ENCODE measurements at regions not wholly inside any gene's neighbourhood (a gene's known extent, or its start where the extent isn't known, plus 50 kb on each side); places are given as distances from the start of the nearest gene placed in this dataset.

DNA sequence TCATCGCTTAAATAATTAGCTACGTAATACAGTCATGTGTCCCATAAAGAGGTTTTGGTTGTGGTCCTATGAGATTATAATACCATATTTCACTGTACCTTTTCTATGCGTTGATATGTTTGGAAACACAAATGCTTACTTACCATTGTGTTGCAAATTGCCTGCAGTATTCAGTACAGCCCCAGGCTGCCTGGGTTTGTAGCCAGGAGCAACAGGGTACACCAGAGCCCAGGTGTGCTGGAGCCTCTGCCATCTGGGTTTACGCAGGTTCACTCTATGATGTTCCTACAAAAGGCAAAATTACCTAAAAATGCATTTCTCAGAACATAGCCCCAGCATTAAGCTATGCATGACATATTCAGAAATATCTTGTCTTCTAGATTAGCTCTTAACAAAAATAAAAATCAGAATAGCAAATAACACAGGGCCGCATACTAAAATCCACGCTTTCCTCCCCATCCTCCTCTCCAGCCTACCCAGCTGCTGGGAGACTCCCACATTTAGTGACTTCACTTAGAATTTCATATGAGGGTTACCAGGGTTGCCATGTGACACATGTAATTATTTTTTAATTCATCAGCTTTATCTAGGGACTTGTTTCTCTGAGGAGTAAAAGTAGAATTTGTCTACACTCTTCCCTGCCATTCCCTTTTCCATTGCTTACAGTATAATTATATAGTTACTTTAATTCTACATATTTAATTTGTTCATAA is 559.0 kb upstream of the ADARB2 start:
- DNase-seq: no peak

DNA sequence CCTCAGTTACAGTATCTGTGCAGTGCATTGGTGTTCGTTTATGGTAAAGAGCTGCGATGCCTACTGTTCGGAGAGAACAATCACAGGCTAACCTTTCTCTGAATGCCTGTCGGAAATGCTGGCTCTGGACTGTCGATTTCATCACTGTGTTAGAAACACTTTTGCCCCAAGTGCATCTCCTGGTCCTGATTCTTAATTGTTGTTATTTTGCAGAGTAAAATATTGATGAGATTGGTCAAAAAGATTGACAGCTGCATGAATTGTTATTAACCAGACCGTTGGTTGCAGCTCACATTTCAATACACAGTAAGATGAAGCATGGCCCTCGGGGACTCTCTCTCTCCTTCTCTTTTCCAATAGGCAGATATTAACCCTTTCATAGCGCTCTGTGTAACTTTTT is 557.4 kb upstream of the ADARB2 start:
- DNase-seq: no peak

DNA sequence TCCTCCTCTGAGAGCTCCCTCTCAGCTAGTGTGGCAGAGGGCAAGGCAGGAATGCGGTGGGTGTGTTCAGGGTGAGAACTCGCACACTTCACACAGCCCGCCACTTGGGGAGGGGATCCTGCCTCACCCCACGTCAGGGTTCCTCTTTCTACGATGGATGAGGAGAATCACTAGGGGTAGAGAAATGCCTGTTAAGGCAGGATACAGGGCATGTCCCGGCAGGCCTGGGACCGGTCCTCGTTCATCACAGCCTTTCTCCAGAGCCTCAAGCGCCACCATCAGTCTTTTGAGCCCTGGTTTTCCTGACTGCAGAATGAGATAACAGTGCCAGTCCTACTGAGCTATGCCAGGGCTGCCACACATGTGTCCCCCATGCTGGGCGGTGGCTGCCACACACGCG is 546.7 kb upstream of the ADARB2 start:
- DNase-seq: no peak

DNA sequence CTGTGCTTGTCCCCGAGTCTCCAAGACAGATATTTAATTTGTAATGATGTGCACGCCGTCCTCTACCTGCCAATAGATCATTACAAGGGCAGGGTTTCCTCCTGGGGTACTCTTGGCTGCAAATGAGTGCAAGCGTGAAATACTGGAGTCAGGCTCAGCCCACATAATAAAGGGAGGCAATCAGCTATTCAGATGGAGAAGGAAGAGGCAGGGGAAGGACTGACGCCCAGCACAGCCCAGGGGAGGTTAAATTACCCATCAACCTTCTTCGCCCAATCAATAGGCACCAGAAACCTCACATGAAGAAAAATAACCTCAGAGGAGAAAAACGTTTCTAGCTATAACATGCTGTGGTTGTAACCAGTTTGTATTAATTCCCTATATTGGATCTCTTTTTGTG is 544.9 kb upstream of the ADARB2 start:
- DNase-seq: no peak

DNA sequence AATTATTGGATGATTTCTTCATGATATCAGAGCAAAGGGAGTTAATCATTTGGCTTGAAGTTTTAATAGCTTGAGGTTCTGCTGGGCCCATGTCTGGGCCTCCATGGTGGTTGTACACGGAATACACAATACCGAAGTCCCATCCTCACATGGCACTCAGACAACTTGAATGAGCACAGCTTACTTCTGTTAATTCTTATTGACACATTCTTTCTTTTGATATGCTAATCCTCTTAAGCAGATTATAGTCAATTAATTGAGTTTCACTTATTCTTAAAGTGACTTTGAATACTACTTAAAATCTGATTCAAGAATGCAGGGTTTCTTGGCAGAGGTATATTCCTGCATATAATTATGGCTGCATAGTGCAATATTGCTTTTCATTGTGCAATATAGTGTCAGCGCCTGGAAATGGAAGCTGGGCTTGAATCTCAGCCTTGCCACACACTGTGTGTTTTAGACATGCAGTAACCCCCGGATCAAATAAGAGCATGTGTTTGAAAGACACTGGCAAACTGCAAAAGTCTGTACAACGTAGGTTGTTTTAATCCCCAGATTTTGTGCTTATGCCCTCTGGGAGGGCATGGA is 543.5 kb upstream of the ADARB2 start:
- no peak for DNase-seq

DNA sequence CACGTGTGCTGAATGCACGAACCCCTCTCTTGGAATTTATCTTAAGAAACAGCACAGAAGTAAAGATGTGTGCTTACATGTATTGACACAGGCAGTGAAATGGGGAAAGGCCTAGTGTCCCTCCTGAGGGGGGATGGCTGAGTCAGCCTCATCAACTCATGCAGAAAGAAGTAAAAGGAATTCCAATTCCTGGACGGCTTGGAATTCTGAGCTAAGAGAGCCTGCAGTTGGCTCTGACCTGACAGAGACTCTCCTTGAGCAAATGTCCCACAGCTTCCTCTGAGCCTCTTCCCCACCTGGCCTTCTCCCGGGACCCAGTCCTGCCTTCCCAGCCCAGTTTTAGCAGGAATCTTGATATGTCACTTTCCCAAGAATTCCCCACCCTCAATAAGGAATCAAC is 542.4 kb upstream of the ADARB2 start:
- DNase-seq: no peak

DNA sequence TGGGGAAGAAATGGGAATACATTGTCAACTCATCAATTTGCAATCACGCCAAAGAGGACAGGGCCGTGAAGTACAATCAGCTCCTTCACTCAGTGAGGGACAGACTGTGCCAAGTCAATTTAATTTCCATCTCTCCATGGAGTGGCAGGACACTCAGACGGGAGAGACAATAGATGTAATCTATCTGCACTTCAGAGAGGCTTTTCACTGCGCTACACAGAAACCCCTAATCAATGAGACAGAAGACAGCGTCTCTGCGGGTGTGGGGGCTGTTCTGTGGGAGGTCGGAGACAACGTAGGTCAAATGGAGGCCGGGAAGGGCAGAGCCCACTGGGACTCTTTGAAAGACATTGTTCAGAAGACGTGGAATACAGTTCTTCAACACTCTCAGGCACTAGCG is 541.0 kb upstream of the ADARB2 start:
- DNase-seq: no peak

DNA sequence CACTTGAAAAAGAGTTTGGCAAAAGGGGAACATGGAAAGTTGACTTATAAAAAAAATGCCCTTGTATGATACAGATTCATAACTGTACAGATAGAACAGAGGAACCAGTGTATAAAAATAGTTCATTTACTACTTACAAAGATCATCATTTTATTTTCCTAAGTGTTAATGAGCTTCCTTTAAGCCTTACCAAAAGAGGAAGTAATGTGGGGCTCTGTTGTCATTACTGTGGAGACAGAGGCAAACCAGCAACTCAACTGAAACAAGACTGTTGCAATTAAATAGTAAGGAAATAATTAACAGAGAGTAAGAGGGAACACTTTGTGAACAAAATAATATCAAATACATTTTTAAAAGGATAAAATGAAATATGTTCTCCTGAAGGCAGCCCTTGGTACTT is 526.2 kb upstream of the ADARB2 start:
- DNase-seq: no peak

DNA sequence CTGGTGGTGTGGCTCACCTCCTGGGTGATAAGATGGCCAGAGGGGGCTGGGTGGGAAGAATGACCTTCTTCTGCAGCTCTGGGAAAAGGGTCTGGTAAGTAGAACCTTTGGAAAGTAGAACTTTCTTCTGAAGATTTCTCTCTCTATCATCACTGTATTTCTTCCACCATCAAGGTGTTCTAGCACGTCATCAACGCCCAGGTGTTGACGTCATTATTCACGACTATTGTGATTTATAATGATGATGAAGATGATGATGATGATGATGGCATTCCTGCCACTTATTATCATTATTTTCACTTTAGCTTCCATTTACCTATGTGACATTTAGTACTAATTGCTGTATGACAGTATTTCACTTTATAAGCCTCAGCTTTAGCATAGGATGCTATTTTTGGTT is 525.6 kb upstream of the ADARB2 start:
- no peak for DNase-seq

DNA sequence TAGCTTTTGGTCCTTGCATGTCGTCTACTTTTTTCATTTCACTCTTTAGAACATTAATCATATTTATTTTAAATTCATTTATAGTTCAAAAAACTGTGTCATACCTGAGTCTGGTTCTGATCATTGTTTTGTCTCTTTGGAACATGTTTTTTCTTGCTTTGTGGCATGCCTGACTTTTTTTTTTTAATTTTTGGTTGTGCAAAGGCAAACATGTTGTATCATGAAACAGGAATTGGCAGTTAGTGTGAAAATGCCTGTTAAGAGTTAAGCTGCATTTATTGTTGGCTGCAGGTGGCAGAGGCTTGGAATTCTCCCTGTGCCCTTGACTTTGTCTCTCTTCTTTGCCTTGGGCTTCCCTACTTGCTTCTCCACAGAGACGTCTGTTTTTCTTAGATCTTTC is 525.0 kb upstream of the ADARB2 start:
- DNase-seq: no peak

DNA sequence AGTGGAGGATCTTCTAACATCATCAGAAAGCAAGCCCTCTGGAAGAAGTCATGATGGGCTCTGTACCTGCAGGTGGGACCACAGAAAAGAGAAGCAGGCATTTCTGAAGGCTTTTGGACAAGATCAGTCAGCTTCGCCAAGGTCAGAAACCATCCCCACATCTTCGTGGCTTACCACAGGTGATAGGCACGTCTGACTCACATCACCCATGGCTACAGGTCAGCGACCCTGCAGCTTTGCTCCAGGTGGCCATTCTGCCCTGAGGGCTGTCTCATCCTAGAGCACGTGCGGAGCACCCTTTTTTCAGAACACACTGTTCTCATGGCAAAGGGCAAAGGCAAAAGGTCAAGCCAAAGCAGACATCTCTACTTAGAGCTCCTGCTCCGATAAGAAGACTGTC is 518.9 kb upstream of the ADARB2 start:
- no peak for DNase-seq

DNA sequence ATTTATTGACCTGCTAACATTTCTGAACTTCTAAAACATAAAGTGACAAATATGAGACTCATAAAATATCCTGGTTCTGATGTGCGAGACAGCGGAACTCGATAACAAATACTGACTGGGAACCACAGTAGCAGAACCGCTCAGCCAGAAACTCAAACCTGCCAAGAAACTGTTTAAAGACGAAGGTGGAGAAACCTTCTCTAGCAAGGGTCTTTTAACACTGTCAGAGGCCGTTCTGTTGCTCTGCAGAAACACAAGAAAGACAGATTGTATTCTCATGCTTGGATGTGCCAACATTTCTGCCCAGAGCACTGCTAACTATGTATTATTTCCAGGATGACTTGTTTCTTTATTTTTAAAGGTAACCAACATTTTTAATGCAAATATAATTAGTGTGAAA is 514.8 kb upstream of the ADARB2 start:
- no peak for DNase-seq

DNA sequence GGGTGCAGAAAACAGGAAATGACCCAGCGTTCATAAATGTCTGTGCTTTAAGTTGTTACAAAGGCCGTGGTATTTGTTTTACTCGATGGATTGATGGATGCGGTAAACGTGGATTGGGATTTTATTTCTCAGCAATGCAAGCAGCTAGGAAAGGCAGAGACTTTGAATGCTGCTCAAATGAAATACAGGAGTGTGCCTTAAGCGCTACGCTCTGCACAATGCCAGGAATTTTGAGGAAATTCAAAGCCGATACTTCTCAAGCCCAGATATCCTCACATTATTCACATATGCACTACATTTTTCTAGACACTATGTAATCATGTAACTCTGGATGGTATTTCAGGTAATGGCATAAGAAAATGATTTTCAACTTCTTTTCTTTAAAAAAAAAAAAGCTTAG is 514.3 kb upstream of the ADARB2 start:
- DNase-seq: no peak

DNA sequence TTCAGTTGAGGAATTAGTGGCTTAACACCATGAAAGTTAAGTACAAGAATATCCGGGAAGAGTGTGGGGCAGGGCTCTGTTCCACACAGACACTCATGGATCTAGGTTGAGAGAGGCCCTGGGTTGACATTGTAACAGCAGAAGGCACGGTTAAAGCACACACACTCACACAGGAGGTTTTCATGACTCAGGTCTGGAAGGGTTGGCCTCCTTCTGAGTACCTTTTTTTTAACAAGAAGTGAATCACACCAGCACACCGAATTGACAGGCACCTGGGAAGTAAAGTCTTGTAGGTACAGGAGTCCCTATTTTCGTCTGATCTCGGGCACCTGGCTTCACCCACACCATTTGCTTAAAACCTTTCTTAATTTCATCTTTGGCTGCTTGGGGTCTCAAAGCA is 509.4 kb upstream of the ADARB2 start:
- no peak for DNase-seq

DNA sequence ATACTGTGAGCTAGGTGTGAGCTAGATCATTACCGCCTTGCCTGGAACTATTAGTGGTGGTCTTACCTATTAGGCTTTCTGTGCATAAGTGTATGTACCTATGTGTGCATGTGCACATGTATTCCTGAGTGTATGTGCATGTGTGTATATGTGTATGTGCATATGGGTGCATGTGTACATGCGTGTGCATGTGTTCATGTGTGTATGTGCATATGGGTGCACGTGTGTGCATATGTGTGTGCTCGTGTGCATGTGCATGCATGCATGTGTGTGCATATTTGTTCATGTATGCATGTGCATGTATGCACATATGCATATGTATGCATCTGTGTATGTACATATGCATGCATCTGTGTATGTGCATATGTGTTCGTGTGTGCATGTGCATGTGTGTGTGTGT is 508.3 kb upstream of the ADARB2 start:
- DNase-seq: no peak

DNA sequence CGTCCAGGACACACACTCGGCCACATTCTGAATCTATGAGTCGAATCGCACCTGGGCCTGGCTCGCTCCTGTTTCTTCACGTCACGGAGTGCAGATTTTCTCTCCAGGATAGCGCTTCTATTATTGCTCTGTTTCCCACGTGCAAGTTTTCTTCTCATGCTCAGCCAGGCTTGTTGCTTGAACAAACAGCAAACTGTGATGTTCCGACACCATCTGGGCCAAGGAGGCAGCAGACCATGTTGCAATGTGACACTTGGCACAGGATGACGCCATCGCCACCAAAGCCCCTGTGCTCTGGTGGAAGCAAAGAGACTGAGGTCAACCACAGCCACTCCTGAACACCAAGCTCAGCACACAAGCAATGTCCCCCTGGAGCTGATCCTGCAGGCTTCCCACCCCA is 507.1 kb upstream of the ADARB2 start:
- no peak for DNase-seq

DNA sequence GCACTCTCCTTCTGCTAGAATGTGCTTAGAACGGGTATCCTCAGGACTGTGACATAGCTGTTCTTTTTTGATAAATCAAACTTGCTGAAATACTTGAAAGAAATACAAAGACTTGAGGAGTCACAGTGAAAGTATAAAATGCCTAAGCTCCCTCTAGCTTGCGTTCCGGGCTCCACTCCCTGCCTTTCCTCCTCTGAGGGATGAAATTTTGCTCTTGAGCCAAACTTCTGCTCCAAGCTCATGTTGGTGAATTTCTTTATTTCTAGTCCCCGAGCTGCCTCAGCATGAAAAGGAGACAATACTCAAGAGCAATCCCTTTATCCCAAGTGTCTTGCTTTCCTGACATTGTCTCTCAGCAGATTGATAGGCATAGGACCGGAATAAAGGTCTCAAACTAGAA is 499.6 kb upstream of the ADARB2 start:
- no peak for DNase-seq

DNA sequence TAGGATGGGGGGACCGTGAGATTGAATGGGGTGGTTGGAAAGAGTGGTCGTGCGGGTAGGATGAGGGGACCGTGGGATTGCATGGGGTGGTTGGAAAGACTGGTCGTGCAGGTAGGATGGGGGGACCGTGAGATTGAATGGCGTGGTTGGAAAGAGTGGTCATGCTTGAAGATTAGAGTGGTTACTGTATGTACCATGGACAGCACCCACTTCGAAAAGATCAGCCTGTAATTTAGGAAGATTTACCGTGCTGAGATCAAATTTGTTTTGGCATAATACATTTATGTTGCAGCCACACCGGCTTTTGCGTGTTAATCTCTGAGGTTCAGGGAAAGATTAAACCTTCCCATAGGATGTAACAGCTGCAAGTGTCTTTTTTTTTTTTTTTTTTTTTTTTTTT is 495.2 kb upstream of the ADARB2 start:
- DNase-seq: no peak

DNA sequence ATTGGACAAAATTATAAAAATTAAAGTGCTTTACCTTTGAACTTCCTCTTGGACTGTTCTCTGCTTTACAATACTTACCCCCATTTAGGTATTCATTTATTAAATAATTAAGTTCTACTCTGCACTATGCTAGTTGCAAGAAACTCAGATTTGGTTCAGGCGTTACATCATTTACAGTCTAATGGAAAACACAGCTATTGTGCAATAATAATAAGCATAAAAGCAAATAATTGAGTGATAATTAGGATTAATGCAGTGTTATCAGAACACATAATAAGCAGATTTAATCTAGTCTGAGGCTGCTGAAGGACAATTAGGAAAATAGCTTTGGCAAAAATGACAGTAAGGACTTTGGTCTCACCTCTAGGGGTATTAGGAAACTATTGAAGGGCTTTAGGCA is 493.2 kb upstream of the ADARB2 start:
- no peak for DNase-seq

DNA sequence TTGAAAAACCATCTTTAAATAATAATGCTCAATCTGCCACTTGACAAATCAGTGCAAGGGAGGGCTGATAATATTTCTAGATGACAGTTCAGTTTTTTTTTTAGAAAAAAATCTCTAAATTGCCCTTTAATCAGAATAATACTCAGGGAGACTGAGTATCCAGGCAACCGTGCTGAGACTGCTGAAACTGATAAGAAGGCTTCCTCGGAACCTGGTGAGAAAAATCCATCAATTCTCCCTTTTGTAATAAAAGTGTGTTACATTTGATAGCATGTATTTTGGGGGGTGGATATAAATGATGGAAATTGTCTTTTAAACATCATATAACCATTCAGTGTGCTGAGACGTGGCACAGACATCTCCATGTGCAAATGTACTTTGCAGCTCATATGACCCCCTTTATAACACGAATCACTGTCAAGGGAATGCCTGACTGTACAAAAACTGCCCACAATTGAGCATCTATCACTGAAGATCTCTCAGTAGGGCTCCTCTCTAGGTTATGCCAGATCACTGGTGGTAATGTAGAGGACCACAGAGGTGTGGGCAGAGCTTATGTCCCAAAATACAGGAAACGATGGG is 491.1 kb upstream of the ADARB2 start:
- no peak for DNase-seq

DNA sequence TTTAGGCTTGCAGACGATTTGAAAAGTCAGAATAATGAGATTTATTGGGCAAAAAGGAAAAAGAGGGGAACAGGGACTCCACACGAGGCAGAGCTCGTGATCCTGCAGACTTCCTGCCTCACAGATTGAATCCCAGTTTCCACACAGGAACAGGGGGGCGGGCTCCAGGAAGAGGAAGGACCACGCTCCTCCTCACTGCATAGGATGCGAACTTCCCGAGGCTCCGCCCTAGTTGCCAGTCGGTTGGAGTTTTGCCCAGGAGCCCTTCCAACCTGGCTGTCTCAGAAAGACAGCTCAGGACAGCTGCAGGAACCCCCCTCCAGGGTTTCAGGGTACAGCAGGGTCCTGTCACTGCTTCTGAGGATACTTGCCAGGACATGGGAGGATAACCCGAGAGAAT is 488.3 kb upstream of the ADARB2 start:
- no peak for DNase-seq

DNA sequence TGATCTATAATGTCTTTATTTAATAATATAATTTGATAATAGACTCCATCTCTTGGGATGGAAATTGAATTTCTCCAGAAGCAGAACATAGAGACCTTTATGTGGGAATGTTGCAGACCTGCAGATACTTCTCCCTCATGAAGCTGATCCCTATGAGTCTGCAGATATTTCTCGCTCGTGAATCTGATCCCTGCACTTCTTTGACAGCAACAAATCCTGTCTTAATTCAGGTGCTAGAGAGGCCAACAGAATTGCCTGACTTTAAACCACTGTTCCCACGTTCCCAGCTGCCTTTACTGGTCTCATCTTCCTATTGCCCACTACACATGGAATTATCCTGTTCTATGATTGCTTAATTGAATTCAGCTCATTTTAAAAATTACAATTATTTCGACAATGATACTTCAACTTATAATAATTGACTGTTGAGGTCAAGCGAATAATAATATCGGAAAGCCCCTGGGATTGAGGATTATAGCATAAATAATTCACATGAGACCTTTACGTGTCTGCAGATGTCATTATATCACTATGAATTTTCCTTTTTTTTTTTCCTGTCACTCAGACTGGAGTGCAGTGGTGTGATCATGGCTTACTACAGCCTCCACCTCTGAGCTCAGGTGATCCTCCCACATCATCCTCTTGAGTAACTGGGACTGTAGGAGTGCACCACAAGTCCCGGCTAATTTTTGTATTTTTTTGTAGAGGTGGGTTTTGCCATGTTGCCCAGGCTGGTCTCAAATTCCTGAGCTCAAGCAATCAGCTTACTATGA is 486.4 kb upstream of the ADARB2 start:
- no peak for DNase-seq

DNA sequence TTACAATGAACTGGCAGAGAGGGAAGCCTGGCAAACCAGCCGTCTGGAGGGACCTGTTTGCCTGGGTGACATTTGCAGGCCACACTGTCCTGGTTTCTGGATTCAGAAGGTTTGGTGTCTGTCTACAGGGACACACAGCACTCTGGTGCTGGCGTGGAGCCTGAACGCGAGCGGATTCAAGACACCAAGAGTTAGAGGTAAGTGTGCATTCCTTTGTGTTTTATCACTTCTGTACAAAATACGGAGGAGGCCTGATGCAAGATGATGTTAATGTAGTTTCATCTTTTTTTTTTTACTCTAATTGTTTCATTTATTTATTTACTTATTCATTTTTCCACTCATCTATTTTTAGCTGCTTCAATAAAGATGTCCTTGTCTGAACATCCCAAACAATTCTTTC is 485.3 kb upstream of the ADARB2 start:
- DNase-seq: no peak

DNA sequence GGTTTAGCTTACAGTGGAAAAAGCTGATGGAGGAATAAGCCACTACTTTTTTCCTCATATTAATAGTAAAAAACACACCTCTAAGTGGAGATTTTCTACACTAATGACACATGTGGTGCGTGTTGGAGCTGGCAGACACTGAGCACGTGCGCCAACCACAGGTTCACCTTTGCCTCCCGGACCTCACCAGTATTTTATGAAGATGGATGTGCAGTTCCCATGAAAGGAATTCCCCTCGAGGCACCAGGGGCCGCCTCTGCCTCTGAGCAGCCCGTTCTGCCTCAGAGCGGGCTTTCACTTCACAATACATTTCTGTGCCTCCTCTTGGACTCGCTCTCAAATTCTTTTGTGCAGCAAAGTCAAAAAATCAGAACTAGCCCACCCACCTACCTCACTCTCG is 477.5 kb upstream of the ADARB2 start:
- DNase-seq: no peak
